GM04503 (cell line): ENCODE measurements at regions not wholly inside any gene's neighbourhood (a gene's known extent, or its start where the extent isn't known, plus 50 kb on each side); places are given as distances from the start of the nearest gene placed in this dataset.
"Not testable (repeated sequence)": the region's sequence is repeated elsewhere in the genome, so short reads cannot be mapped to it uniquely, and the experiment has no call there.

Experiments
- DNase-seq: peaks from one replicate; pipeline ENCODE4 v3.0.0-alpha.2; 2012; ENCODE audit warnings: low read depth

GRCh38 chr2:128598260-128598659 is 279.6 kb upstream of the HS6ST1 start:
- not testable (repeated sequence) for DNase-seq

GRCh38 chr2:128598862-128599441 is 280.3 kb upstream of the HS6ST1 start:
- DNase-seq, result no peak

GRCh38 chr2:128599700-128600099 is 281.0 kb upstream of the HS6ST1 start:
- DNase-seq, result no peak

GRCh38 chr2:128600581-128601297 is 282.1 kb upstream of the HS6ST1 start:
- no peak for DNase-seq

- no peak for DNase-seq
Observed at GRCh38 chr2:128601298-128602037, 282.8 kb upstream of the HS6ST1 start.

- DNase-seq, result no peak
Observed at GRCh38 chr2:128602038-128602698, 283.5 kb upstream of the HS6ST1 start.

- DNase-seq, result no peak
Observed at GRCh38 chr2:128602699-128603101, 284.0 kb upstream of the HS6ST1 start.

GRCh38 chr2:128603411-128603924 is 284.8 kb upstream of the HS6ST1 start:
- DNase-seq, result no peak

GRCh38 chr2:128604045-128604444 is 285.4 kb upstream of the HS6ST1 start:
- DNase-seq, result no peak

- not testable (repeated sequence) for DNase-seq
Observed at GRCh38 chr2:128604581-128604980, 285.9 kb upstream of the HS6ST1 start.

GRCh38 chr2:128605421-128605820 is 286.8 kb upstream of the HS6ST1 start:
- DNase-seq, result no peak

- no peak for DNase-seq
Observed at GRCh38 chr2:128605931-128606330, 287.3 kb upstream of the HS6ST1 start.

GRCh38 chr2:128606837-128607236 is 288.2 kb upstream of the HS6ST1 start:
- no peak for DNase-seq

- DNase-seq, result no peak
Observed at GRCh38 chr2:128607440-128607839, 288.8 kb upstream of the HS6ST1 start.

GRCh38 chr2:128607911-128608506 is 289.3 kb upstream of the HS6ST1 start:
- DNase-seq, result no peak

- no peak for DNase-seq
Observed at GRCh38 chr2:128608921-128609880, 290.5 kb upstream of the HS6ST1 start.

- no peak for DNase-seq
Observed at GRCh38 chr2:128610496-128610895, 291.8 kb upstream of the HS6ST1 start.

- no peak for DNase-seq
Observed at GRCh38 chr2:128611421-128612320, 293.0 kb upstream of the HS6ST1 start.

- no peak for DNase-seq
Observed at GRCh38 chr2:128612628-128613027, 294.0 kb upstream of the HS6ST1 start.

- no peak for DNase-seq
Observed at GRCh38 chr2:128613351-128613750, 294.7 kb upstream of the HS6ST1 start.
